ENCODE measurements at regions not wholly inside any gene's neighbourhood (a gene's known extent, or its start where the extent isn't known, plus 50 kb on each side); places are given as distances from the start of the nearest gene placed in this dataset.

GRCh38 chrX:93985344-93986307 lies 311.6 kb downstream of the FAM133A start:
- peaks cover 10% of the 10 kb centered on the region for H3K9me3 ChIP-seq (replicated peaks)
- H3K36me3 ChIP-seq = no peaks in the 10 kb centered on the region
- no peak for DNase-seq
- no peak overlapping the region for H3K4me3 ChIP-seq
- intact Hi-C loops (cut with micrococcal nuclease) = no loop called here
- no peaks in the 10 kb centered on the region for H3K27me3 ChIP-seq (ENCODE audit: low read depth)
- H3K27ac ChIP-seq (replicated peaks) = no peak overlapping the region
- no peak for TF ChIP-seq CTCF (IDR thresholded peaks at IDR 0.05; ENCODE audit: borderline replicate concordance)
- no peaks in the 10 kb centered on the region for H3K4me1 ChIP-seq
